ENCODE measurements at regions not wholly inside any gene's neighbourhood (a gene's known extent, or its start where the extent isn't known, plus 50 kb on each side); places are given as distances from the start of the nearest gene placed in this dataset.

DNA sequence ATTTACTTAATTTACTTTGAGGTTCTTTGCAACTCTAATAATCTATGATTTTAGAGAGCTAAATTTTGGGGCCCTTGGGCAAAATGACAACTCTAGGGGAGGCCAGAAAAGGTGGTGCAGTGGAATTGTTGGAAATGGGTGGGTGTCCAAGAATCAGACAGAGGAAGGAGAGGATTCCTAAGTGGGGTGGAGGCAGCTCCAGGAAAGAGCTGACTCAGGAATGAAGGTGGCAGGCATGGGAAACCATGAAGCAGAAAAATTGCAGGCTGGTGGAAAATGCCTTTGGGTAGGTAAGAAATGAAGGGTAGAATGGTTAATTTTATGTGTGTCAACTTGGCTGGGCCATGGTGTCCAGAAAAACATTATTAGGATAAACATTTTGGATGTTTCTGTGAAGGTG, 248.5 kb upstream of the TUT7 start:
- H3K9me3 ChIP-seq (ENCODE audit: control insufficient read depth, insufficient read depth, low read depth, low read length), result no peaks in the 10 kb centered on the region
- TF ChIP-seq EZH2 (IDR thresholded peaks at IDR 0.05; ENCODE audit: low read length, missing control alignments), result no peak
- TF ChIP-seq, protein P1, sequence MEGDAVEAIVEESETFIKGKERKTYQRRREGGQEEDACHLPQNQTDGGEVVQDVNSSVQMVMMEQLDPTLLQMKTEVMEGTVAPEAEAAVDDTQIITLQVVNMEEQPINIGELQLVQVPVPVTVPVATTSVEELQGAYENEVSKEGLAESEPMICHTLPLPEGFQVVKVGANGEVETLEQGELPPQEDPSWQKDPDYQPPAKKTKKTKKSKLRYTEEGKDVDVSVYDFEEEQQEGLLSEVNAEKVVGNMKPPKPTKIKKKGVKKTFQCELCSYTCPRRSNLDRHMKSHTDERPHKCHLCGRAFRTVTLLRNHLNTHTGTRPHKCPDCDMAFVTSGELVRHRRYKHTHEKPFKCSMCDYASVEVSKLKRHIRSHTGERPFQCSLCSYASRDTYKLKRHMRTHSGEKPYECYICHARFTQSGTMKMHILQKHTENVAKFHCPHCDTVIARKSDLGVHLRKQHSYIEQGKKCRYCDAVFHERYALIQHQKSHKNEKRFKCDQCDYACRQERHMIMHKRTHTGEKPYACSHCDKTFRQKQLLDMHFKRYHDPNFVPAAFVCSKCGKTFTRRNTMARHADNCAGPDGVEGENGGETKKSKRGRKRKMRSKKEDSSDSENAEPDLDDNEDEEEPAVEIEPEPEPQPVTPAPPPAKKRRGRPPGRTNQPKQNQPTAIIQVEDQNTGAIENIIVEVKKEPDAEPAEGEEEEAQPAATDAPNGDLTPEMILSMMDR (conservative IDR thresholded peaks at IDR 0.05 in 1 of 2, IDR thresholded peaks at IDR 0.05 in 1 of 2; ENCODE audit: low read depth in 1 of 2, low read length in 2 of 2), result no peak
- H3K9ac ChIP-seq (ENCODE audit: insufficient read depth, low read length), result no peak overlapping the region
- no peak overlapping the region for H3K27ac ChIP-seq (ENCODE audit: insufficient read depth, low read length)
- no peak for DNase-seq (ENCODE audit: low read depth in 2 of 2)
- H4K20me1 ChIP-seq (ENCODE audit: control insufficient read depth, extremely low read depth, insufficient read depth, low read length), result no peaks in the 10 kb centered on the region
- no peaks in the 10 kb centered on the region for H3K79me2 ChIP-seq (ENCODE audit: control insufficient read depth, insufficient read depth, low read length)
- H3K27me3 ChIP-seq (ENCODE audit: control insufficient read depth, insufficient read depth, low read length), result no peaks in the 10 kb centered on the region
- H3K4me3 ChIP-seq (replicated peaks in 1 of 4; ENCODE audit: control extremely low read depth in 1 of 4, insufficient read depth in 1 of 4, low read depth in 3 of 4, low read length in 4 of 4), result no peak overlapping the region
- H3K4me2 ChIP-seq (ENCODE audit: extremely low read depth, insufficient read depth, low read length), result no peak overlapping the region
- no peaks in the 10 kb centered on the region for H3K4me1 ChIP-seq (ENCODE audit: control insufficient read depth, extremely low read depth, insufficient read depth, low read length)
- H2AFZ ChIP-seq (ENCODE audit: low read length), result no peak overlapping the region
- no peaks in the 10 kb centered on the region for H3K36me3 ChIP-seq (ENCODE audit: control insufficient read depth, insufficient read depth, low read length)

DNA sequence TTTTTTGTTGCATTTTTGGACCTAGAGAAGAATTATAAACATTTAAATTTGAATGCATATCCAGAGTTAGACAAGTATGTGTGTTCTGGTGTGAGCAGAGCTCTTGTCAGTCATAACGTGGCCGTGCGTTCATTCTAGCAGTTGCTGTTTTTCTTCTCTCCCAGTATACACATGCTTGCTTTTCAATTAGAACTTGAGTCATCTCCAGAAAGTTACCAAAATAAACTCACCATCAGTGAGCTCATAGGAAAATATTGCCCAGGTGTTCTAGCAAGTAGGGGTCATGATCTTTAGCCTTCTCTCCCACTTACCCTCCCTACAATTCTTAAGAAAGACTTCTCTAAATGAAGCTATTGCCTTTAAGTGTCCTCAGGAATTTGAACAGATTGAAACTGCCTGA, 247.5 kb upstream of the TUT7 start:
- no peak overlapping the region for H3K4me3 ChIP-seq (replicated peaks in 1 of 4; ENCODE audit: control extremely low read depth in 1 of 4, insufficient read depth in 1 of 4, low read depth in 3 of 4, low read length in 4 of 4)
- H3K9ac ChIP-seq (ENCODE audit: insufficient read depth, low read length), result no peak overlapping the region
- DNase-seq (ENCODE audit: low read depth in 2 of 2), result peak in 1 of 2 donors; percentile 28
- H3K36me3 ChIP-seq (ENCODE audit: control insufficient read depth, insufficient read depth, low read length), result no peaks in the 10 kb centered on the region
- H3K4me1 ChIP-seq (ENCODE audit: control insufficient read depth, extremely low read depth, insufficient read depth, low read length), result no peaks in the 10 kb centered on the region
- no peak overlapping the region for H3K27ac ChIP-seq (ENCODE audit: insufficient read depth, low read length)
- no peaks in the 10 kb centered on the region for H4K20me1 ChIP-seq (ENCODE audit: control insufficient read depth, extremely low read depth, insufficient read depth, low read length)
- no peak overlapping the region for H3K4me2 ChIP-seq (ENCODE audit: extremely low read depth, insufficient read depth, low read length)
- H3K9me3 ChIP-seq (ENCODE audit: control insufficient read depth, insufficient read depth, low read depth, low read length), result no peaks in the 10 kb centered on the region
- no peak overlapping the region for H2AFZ ChIP-seq (ENCODE audit: low read length)
- H3K27me3 ChIP-seq (ENCODE audit: control insufficient read depth, insufficient read depth, low read length), result no peaks in the 10 kb centered on the region
- H3K79me2 ChIP-seq (ENCODE audit: control insufficient read depth, insufficient read depth, low read length), result no peaks in the 10 kb centered on the region
- TF ChIP-seq EZH2 (IDR thresholded peaks at IDR 0.05; ENCODE audit: low read length, missing control alignments), result no peak
- TF ChIP-seq, protein P1 (conservative IDR thresholded peaks at IDR 0.05 in 1 of 2, IDR thresholded peaks at IDR 0.05 in 1 of 2; ENCODE audit: low read depth in 1 of 2, low read length in 2 of 2), result no peak

DNA sequence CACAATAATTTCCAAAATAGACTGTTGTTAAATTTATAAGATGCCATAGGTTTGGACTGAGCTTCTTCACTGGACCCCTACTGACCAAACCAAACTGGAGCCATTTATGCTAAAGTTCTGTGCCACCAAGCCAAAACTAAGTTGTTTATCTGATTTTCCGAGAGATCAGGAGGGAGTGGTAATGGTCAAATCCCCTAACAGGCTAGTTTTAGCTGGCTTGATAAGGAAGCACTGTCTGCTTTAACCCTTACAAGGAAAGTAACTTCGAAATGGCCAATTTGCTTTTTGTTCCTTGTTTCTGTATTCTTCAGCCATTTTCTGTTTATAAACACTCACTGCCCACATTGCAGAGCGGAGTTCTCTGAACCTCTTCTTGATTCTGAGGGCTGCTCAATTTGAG, 246.8 kb upstream of the TUT7 start:
- Histone ChIP-seq H3K36me3 (ENCODE audit: control insufficient read depth, insufficient read depth, low read length) (no peaks in the 10 kb centered on the region), H3K4me1 (ENCODE audit: control insufficient read depth, extremely low read depth, insufficient read depth, low read length) (no peaks in the 10 kb centered on the region), H3K9ac (ENCODE audit: insufficient read depth, low read length) (no peak overlapping the region), H4K20me1 (ENCODE audit: control insufficient read depth, extremely low read depth, insufficient read depth, low read length) (no peaks in the 10 kb centered on the region), H3K79me2 (ENCODE audit: control insufficient read depth, insufficient read depth, low read length) (no peaks in the 10 kb centered on the region), H3K9me3 (ENCODE audit: control insufficient read depth, insufficient read depth, low read depth, low read length) (no peaks in the 10 kb centered on the region), H3K4me2 (ENCODE audit: extremely low read depth, insufficient read depth, low read length) (no peak overlapping the region), H3K4me3 (replicated peaks in 1 of 4; ENCODE audit: control extremely low read depth in 1 of 4, insufficient read depth in 1 of 4, low read depth in 3 of 4, low read length in 4 of 4) (no peak overlapping the region), H2AFZ (ENCODE audit: low read length) (no peak overlapping the region), H3K27ac (ENCODE audit: insufficient read depth, low read length) (no peak overlapping the region), H3K27me3 (ENCODE audit: control insufficient read depth, insufficient read depth, low read length) (no peaks in the 10 kb centered on the region)
- no peak for TF ChIP-seq EZH2 (IDR thresholded peaks at IDR 0.05; ENCODE audit: low read length, missing control alignments)
- TF ChIP-seq, protein P1 (conservative IDR thresholded peaks at IDR 0.05 in 1 of 2, IDR thresholded peaks at IDR 0.05 in 1 of 2; ENCODE audit: low read depth in 1 of 2, low read length in 2 of 2), result no peak
- DNase-seq (ENCODE audit: low read depth in 2 of 2), result no peak

Data from fibroblast of lung (primary cell).